ENCODE measurements at regions not wholly inside any gene's neighbourhood (a gene's known extent, or its start where the extent isn't known, plus 50 kb on each side); places are given as distances from the start of the nearest gene placed in this dataset.
"Not testable (repeated sequence)": the region's sequence is repeated elsewhere in the genome, so short reads cannot be mapped to it uniquely, and the experiment has no call there.

DNA sequence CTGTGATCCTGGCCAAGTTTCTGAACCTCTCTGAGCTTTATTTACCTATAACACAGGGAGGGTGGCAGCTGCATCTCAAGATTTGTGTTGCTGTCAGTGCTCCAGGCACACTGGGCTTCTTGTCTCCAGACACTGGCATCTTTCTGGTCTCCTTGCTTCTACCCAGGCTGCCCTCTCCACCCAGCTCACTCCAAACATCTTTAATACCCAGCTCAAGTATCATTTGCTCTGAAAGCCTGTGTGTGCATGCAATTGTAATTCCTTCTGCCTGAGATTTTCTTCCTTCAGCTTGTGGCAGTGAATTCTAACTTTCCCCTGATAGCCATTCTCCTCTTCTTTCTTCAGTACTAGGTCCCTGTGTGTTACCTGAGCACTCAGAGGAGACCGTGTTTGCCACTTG, 50.7 kb upstream of the USP7 start:
- no peak for DNase-seq (ENCODE audit: low spot score)

DNA sequence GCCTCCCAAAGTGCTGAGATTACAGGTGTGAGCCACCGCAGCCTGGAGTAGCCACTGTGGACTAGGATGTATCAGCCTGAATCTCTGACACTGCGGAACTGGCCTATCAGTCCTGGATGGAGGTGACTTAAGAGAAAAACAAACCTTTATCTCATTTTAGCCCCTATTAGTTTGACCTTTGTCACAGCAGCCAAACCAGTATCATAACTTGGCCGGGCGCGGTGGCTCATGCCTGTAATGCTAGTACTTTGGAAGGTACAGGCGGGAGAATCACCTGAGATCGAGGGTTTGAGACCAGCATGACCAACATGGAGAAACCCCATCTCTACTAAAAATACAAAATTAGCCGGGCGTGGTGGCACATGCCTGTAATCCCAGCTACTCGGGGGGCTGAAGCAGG, 51.8 kb upstream of the USP7 start:
- no peak for DNase-seq (ENCODE audit: low spot score)

DNA sequence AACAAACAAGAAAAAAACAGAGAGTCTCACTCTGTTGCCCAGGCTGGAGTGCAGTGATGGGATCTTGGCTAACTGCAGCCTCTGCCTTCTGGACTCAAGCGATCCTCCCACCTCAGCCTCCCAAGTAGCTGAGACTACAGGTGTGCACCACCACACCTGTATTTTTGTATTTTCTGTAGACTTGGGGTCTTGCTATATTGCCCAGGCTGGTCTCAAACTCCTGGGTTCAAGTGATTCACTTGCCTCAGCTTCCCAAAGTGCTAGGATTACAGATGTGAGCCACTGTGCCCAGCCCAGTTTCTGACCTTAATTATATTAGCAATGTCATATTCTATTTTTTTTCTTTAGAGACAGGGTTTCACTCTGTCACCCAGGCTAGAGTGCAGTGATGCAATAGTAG, 52.3 kb upstream of the USP7 start:
- DNase-seq (ENCODE audit: low spot score), result not testable (repeated sequence)

DNA sequence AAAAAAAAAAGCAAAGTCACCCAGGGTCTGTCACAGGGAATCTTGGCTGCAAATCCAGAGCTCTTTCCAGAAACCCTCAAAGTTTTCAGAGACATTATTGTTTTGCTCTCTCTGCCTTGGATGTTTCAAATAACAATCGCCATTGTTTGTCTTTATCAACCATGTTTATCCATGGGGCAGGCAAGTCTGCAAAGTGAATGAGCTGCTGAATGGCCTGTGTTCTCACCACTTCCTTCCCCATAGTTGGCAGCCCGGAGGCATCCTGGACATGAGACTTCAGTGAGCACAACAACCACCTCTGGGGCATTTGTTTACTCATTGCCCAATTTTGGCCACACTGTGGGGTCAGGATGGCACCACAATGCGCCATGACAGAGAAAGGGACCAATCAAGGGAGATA, 53.1 kb upstream of the USP7 start:
- DNase-seq (ENCODE audit: low spot score), result no peak

DNA sequence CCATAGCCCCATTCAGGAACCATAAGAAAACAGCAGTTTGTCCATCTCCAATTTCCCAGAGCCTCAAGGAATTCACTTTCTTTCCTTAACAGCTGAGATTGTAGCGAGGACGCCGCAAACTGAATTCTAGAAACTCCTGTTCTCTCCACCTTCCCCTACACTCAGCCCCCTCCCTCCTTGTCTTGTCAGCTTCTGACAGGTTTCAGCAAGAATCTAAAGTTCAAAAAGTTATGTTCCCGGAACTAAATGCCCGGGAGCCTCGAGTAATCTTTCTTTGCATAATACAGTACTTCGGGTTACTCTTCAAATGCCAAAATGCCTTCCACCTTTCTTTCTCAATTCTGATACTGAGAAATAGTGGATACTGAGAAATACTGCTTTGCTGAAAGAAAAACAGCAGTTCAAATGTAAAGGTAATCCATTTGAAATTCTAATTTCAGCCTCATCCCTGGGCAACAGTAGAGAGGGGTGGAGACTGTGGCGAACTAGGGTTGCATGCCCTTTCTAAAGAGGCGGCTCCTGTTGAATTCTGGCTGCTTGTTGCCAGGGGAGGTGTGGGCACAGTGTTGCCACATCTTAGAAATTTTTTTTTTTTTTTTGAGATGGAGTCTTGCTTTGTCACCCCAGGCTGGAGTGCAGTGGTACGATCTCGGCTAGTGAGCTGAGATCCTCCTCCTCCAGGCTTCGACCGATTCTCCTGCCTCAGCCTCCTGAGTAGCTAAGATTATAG, 63.5 kb upstream of the USP7 start:
- no peak for DNase-seq (ENCODE audit: low spot score)

DNA sequence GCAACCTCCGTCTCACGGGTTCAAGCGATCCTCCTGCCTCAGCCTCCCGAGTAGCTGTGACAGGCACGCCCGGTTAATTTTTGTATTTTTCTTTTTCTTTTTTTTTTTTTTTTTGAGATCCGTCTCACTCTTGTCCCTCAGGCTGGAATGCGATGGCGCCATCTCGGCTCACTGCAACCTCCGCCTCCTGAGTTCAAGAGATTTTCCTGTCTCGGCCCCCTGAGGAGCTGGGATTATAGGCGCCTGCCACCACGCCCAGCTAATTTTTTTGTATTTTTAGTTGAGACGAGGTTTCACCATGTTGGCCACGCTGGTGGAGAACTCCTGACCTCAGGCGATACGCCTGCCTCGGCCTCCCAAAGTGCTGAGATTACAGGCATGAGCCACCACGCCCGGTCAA, 63.0 kb upstream of the HAPSTR1 start:
- not testable (repeated sequence) for DNase-seq (ENCODE audit: low spot score)

DNA sequence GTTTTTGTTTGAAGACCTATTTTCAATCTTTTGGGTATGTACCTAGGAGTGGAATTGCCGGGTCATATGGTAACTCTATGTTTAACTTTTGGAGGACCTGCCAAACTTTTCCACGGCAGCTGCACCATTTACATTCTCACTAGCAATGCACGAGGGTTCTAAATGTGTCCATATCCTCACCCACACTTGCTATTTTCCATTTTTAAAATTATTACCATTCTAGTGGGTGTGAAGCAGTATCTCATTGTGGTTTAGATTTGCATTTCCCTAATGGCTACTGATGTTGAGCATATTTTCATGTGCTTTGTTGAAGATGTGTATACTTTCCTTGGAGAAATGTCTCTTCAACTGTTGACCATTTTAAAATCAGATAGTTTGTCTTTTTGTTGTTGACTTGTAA, 60.3 kb upstream of the HAPSTR1 start:
- no peak for DNase-seq (ENCODE audit: low spot score)

DNA sequence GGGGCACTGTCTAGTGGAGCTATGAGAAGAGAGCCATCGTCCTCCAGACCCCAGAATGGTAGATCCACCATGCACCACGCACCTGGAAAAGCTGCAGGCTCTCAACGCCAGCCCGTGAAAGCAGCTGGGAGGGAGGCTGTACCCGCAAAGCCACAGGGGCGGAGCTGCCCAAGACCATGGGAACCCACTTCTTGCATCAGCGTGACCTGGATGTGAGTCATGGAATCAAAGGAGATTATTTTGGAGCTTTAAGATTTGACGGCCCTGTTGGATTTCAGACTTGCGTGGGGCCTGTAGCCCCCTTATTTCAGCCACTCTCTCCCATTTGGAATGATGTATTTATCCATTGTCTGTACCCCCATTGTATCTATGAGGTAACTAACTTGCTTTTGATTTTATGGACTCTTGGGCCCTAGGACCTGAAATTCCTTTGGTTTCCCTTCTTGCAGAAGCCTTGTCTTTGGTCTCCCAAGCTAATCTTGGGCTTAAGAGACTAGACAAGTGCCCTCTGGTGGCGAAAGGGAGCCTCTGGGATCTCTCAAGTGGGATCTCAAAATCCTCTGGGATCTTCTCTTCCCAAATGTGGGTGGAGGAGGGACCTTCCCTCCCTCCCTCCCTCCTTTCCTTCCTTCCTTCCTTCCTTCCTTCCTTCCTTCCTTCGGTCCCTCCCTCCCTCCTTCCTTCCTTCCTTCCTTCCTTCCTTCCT, 58.2 kb upstream of the HAPSTR1 start:
- peak; percentile 17 for DNase-seq (ENCODE audit: low spot score)

DNA sequence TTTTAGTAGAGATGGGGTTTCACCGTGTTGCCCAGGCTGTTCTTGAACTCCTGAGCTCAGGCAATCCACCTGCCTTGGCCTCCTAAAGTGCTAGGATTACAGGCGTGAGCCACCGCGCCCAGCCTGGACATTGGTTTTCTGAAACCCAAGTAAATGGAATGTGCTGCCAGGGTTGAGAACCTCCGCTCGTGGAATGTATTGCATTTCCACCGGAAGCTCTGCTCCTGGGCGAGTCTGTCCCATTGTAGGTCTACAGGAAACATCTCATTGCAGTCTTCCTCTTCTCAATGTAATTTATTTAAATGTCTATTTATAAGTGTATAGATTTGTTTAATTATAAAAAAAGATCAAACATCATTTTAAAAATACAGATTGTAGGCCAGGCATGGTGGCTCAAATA, 57.4 kb upstream of the HAPSTR1 start:
- no peak for DNase-seq (ENCODE audit: low spot score)

DNA sequence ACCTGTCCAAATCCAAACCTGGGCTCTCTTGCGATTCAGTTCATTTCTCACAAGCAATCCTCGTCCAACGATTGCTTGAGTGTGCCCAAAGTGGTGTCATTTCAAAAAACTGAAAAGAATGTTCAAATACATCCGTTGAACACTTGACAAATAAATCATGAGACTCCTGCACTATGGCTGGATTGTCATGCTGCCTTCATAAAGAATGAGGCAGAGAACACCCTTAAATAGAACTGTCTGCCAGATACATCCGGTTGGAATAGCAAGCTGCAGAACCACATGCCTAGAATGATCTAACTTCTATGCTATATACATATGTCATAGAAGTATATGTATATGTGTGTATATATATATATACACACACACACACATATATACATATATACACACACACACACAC, 55.4 kb upstream of the HAPSTR1 start:
- no peak for DNase-seq (ENCODE audit: low spot score)

DNA sequence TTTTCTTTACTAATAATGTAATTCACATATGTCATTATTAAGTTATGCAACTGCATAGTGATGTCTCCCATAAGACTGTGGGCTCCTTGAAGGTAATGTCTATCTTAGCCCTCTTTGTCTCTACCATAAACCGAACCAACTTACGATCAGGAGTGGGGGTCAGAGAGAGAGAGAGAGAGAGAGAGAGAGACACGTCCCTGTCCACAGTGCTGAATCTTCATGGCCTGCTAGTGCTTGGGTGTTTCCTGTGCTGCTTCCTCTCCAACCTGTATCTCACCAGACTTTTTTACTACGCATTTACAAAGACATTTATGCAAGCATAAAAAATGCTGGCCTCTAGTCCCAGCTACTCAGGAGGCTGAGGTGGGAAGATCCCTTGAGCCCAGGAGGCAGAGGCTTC, 52.2 kb upstream of the HAPSTR1 start:
- DNase-seq (ENCODE audit: low spot score), result no peak

DNA sequence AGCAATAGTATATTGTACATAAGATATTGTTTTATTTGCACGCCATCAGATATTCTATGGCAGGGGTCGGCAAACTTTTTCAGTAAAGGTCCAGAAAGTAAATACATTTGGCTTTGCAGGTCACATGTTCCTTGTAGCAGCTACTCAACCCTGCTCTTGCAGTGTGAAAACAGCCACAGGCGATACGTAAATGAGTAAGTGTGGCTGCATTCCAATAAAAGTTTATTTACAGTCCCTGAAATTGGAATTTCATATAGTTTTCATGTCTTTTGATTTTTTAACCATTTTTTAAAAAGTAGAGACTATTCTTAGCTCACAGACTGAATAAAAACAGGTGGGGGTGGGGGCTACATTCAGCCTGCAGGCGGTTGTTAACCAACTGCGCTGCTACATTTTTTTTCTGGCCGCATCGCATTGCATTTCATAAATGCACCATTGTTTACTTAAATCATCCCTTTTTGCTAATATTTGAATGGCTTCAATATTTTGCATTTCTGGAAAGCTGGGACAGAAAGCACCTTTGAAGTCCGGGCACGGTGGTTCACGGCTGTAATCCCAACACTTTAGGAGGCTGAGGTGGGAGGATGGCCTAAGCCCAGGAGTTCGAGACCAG, 50.5 kb upstream of the HAPSTR1 start:
- DNase-seq (ENCODE audit: low spot score), result no peak

Data from germinal center (tissue), 1 donor.